ENCODE measurements at regions not wholly inside any gene's neighbourhood (a gene's known extent, or its start where the extent isn't known, plus 50 kb on each side); places are given as distances from the start of the nearest gene placed in this dataset.
"Not testable (repeated sequence)": the region's sequence is repeated elsewhere in the genome, so short reads cannot be mapped to it uniquely, and the experiment has no call there.

DNA sequence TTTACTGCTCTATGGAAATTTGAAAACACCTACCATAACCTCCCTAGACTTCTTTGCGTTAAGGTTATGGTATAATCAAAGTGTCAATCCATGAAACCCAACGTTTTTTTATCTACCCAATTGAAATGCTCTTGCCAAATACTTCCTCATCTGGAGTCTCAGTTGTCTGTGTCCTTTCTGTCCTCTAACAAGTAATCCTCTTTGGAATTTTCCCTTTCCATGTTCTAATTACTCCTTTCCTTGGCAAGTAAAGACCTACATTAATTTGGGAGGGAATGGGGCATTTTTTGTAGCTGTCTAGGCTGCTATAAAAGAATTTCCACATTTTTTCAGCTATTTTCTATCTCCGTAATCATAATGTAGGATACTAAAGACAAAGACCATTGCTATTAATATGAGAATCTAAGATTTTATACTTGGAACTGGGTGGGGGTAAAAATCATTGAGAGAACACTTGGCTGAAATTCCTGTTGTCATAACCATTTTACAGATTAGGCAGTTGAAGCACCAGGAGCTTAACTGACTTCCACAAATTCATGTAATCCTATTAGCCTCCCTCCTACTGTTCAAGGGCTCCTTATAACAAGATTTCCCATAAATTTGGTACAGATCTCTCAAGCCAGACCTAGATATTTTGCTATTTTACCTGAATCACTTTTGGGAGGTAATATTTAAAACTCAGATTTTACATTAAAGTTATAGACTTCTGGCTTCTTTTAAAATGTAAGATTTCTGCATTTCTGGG lies 1307.6 kb downstream of the XPNPEP1 start:
- no peak for DNase-seq (ENCODE audit: low read depth, low spot score)
- no peak for TF ChIP-seq CTCF (IDR thresholded peaks at IDR 0.05; ENCODE audit: insufficient read depth, low read length, missing control alignments)
- ChIA-PET POLR2A (no interaction called here), CTCF (no interaction called here)
- no peak overlapping the region for H3K4me3 ChIP-seq (ENCODE audit: low read depth, low read length)

GRCh38 chr10:108612485-108612884 lies 1310.8 kb downstream of the XPNPEP1 start:
- no peak overlapping the region for H3K4me3 ChIP-seq (ENCODE audit: low read depth, low read length)
- POLR2A ChIA-PET = no interaction called here
- CTCF ChIA-PET = interaction anchor here (0.6 kb wide), 1 partner anchor 541 kb away, joined by 4 read pairs; no protein-coding TSS in a partner anchor

DNA sequence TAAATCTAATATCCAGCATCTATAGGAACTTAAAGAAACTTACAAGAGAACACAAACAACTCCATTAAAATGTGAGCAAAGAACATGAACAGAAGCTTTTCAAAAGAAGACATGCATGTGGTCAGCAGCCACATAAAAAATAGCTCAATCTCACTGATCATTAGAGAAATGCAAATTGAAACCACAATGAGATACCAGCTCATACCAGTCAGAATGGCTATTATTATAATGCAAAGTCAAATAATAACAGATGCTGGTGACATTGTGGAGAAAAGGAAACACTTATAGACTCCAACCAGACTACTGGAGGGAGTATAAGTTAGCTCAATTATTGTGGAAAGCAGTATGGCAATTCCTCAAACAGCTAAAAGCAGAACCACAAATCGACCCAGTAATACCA lies 1314.5 kb downstream of the XPNPEP1 start:
- TF ChIP-seq CTCF (IDR thresholded peaks at IDR 0.05; ENCODE audit: insufficient read depth, low read length, missing control alignments) = no peak
- POLR2A ChIA-PET = no interaction called here
- CTCF ChIA-PET = no interaction called here

More at GRCh38 chr10:108612485-108612884, 1310.8 kb downstream of the XPNPEP1 start:
- TF ChIP-seq CTCF (IDR thresholded peaks at IDR 0.05; ENCODE audit: insufficient read depth, low read length, missing control alignments) = no peak
- no peak for DNase-seq (ENCODE audit: low read depth, low spot score)

GRCh38 chr10:108601851-108602250 lies 1321.5 kb downstream of the XPNPEP1 start:
- CTCF ChIA-PET = no interaction called here

More for the DNA sequence above, 1314.5 kb downstream of the XPNPEP1 start:
- no peak overlapping the region for H3K4me3 ChIP-seq (ENCODE audit: low read depth, low read length)
- no peak for DNase-seq (ENCODE audit: low read depth, low spot score)

DNA sequence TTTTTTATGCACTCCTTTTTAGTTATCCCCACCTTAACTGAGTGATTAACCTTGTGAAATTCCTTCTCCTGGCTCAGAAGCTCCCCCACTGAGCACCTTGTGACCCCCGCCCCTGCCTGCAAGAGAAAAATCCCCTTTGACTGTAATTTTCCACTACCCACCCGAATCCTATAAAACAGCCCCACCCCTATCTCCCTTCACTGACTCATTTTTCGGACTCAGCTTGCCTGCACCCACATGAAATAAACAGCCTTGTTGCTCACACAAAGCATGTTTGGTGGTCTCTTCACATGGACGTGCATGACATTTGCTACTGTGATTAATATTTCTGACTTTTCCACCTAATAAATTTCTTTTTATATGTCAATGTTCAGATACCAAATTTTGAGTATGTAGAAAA lies 1322.8 kb downstream of the XPNPEP1 start:
- POLR2A ChIA-PET, CTCF ChIA-PET: not testable (repeated sequence)

More at GRCh38 chr10:108601851-108602250, 1321.5 kb downstream of the XPNPEP1 start:
- POLR2A ChIA-PET = no interaction called here
- no peak overlapping the region for H3K4me3 ChIP-seq (ENCODE audit: low read depth, low read length)
- TF ChIP-seq CTCF (IDR thresholded peaks at IDR 0.05; ENCODE audit: insufficient read depth, low read length, missing control alignments) = no peak
- no peak for DNase-seq (ENCODE audit: low read depth, low spot score)

DNA sequence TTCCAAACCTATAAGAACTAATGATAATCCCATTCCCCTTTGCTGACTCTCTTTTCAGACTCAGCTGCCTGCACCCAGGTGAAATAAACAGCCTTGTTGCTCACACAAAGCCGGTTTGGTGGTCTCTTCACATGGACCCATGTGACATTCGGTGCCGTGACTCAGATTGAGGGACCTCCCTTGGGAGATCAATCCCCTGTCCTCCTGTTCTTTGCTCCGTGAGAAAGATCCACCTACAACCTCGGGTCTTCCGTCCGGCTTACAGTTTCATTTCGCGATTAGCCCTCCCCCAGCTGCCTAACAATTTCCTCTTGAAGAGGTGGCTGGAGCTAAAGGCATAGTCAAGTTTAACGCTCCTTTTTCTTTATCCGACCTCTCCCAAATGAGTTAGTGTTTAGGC lies 1324.0 kb downstream of the XPNPEP1 start:
- POLR2A ChIA-PET; DNase-seq (ENCODE audit: low read depth, low spot score); H3K4me3 ChIP-seq (ENCODE audit: low read depth, low read length); CTCF ChIA-PET: not testable (repeated sequence)

More for the DNA sequence above, 1322.8 kb downstream of the XPNPEP1 start:
- not testable (repeated sequence) for DNase-seq (ENCODE audit: low read depth, low spot score); H3K4me3 ChIP-seq (ENCODE audit: low read depth, low read length)

- no peak overlapping the region for H3K4me3 ChIP-seq (ENCODE audit: low read depth, low read length)
- DNase-seq (ENCODE audit: low read depth, low spot score) = no peak
- ChIA-PET CTCF (no interaction called here), POLR2A (no interaction called here)
- TF ChIP-seq CTCF (IDR thresholded peaks at IDR 0.05; ENCODE audit: insufficient read depth, low read length, missing control alignments) = no peak
Measured at GRCh38 chr10:108598831-108599230, 1324.5 kb downstream of the XPNPEP1 start.

All from AG04449 (cell line).